Stimulated activated memory B cell treated with anti-CD40 and anti-IgM and Interleukin-4, amounts not matched to agents 10 μg/mL and 1 μg/mL and 100 μg/mL, for 72 hours (primary cell): ENCODE measurements at regions not wholly inside any gene's neighbourhood (a gene's known extent, or its start where the extent isn't known, plus 50 kb on each side); places are given as distances from the start of the nearest gene placed in this dataset.

Experiments
- ATAC-seq: fragments of 150-1000 bp; cut with Tn5 transposase; 2 replicates; pipeline ENCODE4 v1.10.0; 2021
- H3K27ac Mint-ChIP-seq: one replicate; pipeline ENCODE4 v1.8.0; 2022; ENCODE audit warnings: mild to moderate bottlenecking, mixed read lengths
- H3K27me3 Mint-ChIP-seq: one replicate; pipeline ENCODE4 v1.8.0; 2022; ENCODE audit warnings: mixed read lengths
- H3K36me3 Mint-ChIP-seq: one replicate; pipeline ENCODE4 v1.8.0; 2022; ENCODE audit warnings: mixed read lengths
- H3K4me1 Mint-ChIP-seq: one replicate; pipeline ENCODE4 v1.8.0; 2022; ENCODE audit warnings: mixed read lengths
- H3K4me3 Mint-ChIP-seq: one replicate; pipeline ENCODE4 v1.8.0; 2022; ENCODE audit warnings: mild to moderate bottlenecking, moderate library complexity, mixed read lengths
- H3K9me3 Mint-ChIP-seq: one replicate; pipeline ENCODE4 v1.8.0; 2022; ENCODE audit warnings: mixed read lengths

DNA sequence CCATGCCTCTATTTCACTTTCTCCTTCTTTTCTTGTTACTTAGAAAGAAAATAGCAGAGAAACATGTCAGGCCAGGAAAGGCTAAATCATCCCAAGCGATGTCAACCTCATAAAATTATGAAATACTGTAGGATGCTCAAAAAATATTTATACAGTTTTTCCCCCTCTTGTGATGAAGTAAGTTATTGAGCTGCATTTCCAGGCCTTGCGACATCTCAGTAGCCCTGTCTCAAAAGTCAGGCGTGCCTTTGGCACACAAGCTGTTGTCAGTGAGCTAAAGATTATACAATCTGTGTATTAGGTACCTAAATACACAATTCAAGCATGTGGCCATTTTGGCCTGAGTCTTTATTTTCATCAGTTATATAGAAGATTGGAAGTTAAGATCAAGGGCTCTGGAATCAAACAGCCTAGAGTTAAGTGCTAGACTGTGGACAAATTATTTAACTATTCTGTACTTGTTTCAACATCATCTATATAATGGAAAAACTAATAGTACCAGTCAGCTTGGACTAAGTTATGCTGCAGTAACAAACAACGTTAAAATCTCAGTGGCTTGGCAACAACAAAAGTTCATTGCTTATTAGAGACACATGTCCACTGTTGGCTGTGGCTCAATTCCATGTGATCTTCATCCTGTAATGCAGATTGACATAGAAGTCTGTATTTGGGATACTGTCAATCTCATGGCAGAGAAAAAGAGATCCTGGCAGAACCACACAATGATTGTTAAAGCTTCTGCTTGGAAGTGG lies 406.4 kb upstream of the PROK2 start:
- Mint-ChIP-seq H3K9me3 (no peaks in the 10 kb centered on the region), H3K27me3 (peaks cover 12% of the 10 kb centered on the region), H3K4me3 (no peak overlapping the region), H3K4me1 (peaks cover 8% of the 10 kb centered on the region), H3K27ac (no peak overlapping the region), H3K36me3 (no peaks in the 10 kb centered on the region)
- no peak for ATAC-seq

GRCh38 chr3:72190050-72190449 lies 405.1 kb upstream of the PROK2 start:
- peaks cover 12% of the 10 kb centered on the region for H3K27me3 Mint-ChIP-seq
- no peak overlapping the region for H3K4me3 Mint-ChIP-seq
- no peak for ATAC-seq
- H3K9me3 Mint-ChIP-seq, result no peaks in the 10 kb centered on the region
- no peak overlapping the region for H3K27ac Mint-ChIP-seq
- peaks cover 19% of the 10 kb centered on the region for H3K4me1 Mint-ChIP-seq
- H3K36me3 Mint-ChIP-seq, result no peaks in the 10 kb centered on the region

GRCh38 chr3:72189339-72189738 lies 404.4 kb upstream of the PROK2 start:
- peaks cover 20% of the 10 kb centered on the region for H3K27me3 Mint-ChIP-seq
- ATAC-seq, result no peak
- peaks cover 26% of the 10 kb centered on the region for H3K4me1 Mint-ChIP-seq
- H3K36me3 Mint-ChIP-seq, result peaks cover 5% of the 10 kb centered on the region
- no peak overlapping the region for H3K27ac Mint-ChIP-seq
- H3K4me3 Mint-ChIP-seq, result no peak overlapping the region
- no peaks in the 10 kb centered on the region for H3K9me3 Mint-ChIP-seq

DNA sequence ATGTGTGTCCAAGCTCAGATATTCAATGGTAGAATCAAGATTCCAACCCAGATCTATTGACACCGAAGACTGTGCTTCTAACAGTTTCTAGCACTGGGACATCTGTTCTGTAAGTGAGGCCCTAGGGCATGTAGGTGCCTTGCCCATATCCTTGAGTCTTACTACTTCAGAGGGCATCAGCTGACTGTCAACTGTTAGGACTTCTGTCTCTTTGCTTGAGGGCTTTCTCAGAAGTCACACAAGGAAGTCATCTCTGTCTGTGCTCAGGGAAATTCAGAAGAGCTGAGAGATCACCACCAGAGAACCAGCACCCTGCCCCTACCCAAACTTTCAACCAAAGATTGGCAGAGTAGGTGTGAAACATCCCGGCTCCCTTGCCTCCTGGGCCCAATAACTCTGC lies 403.6 kb upstream of the PROK2 start:
- peaks cover 26% of the 10 kb centered on the region for H3K4me1 Mint-ChIP-seq
- H3K9me3 Mint-ChIP-seq, result no peaks in the 10 kb centered on the region
- no peak for ATAC-seq
- peaks cover 5% of the 10 kb centered on the region for H3K36me3 Mint-ChIP-seq
- H3K27me3 Mint-ChIP-seq, result peaks cover 22% of the 10 kb centered on the region
- H3K4me3 Mint-ChIP-seq, result no peak overlapping the region
- no peak overlapping the region for H3K27ac Mint-ChIP-seq

DNA sequence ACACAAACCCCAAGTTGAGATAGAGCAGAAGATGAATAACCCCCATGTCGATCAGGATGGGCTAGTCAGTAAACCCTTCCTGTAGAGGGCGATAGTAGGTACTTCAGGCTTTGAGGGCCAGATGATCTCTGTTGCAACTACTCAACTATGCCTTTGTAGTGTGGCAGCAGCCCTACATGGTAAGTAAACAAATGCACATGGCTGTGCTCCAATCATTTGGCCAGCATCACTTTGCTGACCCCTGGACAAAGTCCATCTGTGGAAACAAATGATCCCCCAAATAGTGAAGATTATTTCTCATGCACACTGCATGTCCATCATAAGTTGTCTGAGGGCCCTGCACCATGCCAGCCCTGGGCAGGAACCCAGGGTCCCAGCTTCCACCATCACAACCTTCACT lies 402.2 kb upstream of the PROK2 start:
- Mint-ChIP-seq H3K4me1 (peaks cover 26% of the 10 kb centered on the region), H3K36me3 (peaks cover 5% of the 10 kb centered on the region), H3K9me3 (no peaks in the 10 kb centered on the region), H3K27me3 (peaks cover 23% of the 10 kb centered on the region), H3K4me3 (no peak overlapping the region), H3K27ac (no peak overlapping the region)
- ATAC-seq, result no peak

GRCh38 chr3:72186400-72186855 lies 401.5 kb upstream of the PROK2 start:
- peaks cover 26% of the 10 kb centered on the region for H3K4me1 Mint-ChIP-seq
- H3K27me3 Mint-ChIP-seq, result peaks cover 20% of the 10 kb centered on the region
- peaks cover 5% of the 10 kb centered on the region for H3K36me3 Mint-ChIP-seq
- ATAC-seq, result no peak
- H3K4me3 Mint-ChIP-seq, result no peak overlapping the region
- no peak overlapping the region for H3K27ac Mint-ChIP-seq
- no peaks in the 10 kb centered on the region for H3K9me3 Mint-ChIP-seq

- peak; percentile 66 for ATAC-seq
- peaks cover 26% of the 10 kb centered on the region for H3K4me1 Mint-ChIP-seq
Measured at GRCh38 chr3:72185549-72186399, 400.8 kb upstream of the PROK2 start.

GRCh38 chr3:72183489-72183888 lies 398.5 kb upstream of the PROK2 start:
- Mint-ChIP-seq H3K9me3 (no peaks in the 10 kb centered on the region), H3K36me3 (peaks cover 5% of the 10 kb centered on the region), H3K27ac (no peak overlapping the region), H3K27me3 (peaks cover 30% of the 10 kb centered on the region), H3K4me3 (no peak overlapping the region), H3K4me1 (peaks cover 26% of the 10 kb centered on the region)
- ATAC-seq, result no peak

More at GRCh38 chr3:72185549-72186399, 400.8 kb upstream of the PROK2 start:
- Mint-ChIP-seq H3K27ac (no peak overlapping the region), H3K36me3 (peaks cover 5% of the 10 kb centered on the region), H3K4me3 (no peak overlapping the region), H3K27me3 (peaks cover 20% of the 10 kb centered on the region), H3K9me3 (no peaks in the 10 kb centered on the region)

DNA sequence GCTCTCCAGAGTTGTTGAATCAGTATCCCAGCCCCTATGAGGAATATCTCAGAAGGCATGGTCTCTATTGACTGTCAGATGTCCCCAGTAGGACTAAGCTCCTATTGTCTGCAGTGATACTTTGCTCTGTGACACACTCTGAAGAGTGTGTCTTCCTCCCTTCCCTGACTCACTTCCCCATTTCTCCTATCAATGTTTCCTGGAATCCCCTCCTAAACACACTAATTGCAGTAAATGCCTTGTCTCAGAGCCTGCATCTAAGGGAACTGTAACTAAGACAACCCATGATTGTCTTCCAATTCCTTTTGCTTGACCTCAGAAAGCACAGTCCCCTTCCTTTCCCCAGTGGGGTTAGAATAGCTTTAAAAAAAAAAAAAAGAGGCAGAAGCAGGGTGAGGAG lies 397.3 kb upstream of the PROK2 start:
- Mint-ChIP-seq H3K9me3 (no peaks in the 10 kb centered on the region), H3K27ac (no peak overlapping the region), H3K4me1 (peaks cover 35% of the 10 kb centered on the region)

GRCh38 chr3:72181251-72181650 lies 396.3 kb upstream of the PROK2 start:
- no peak overlapping the region for H3K4me3 Mint-ChIP-seq
- H3K27ac Mint-ChIP-seq, result no peak overlapping the region
- peaks cover 35% of the 10 kb centered on the region for H3K4me1 Mint-ChIP-seq
- H3K9me3 Mint-ChIP-seq, result no peaks in the 10 kb centered on the region
- H3K27me3 Mint-ChIP-seq, result peaks cover 38% of the 10 kb centered on the region
- H3K36me3 Mint-ChIP-seq, result peaks cover 5% of the 10 kb centered on the region
- no peak for ATAC-seq

More for the DNA sequence above, 397.3 kb upstream of the PROK2 start:
- Mint-ChIP-seq H3K4me3 (no peak overlapping the region), H3K27me3 (peaks cover 30% of the 10 kb centered on the region), H3K36me3 (peaks cover 5% of the 10 kb centered on the region)
- no peak for ATAC-seq

- no peak for ATAC-seq
- H3K9me3 Mint-ChIP-seq, result peaks cover 4% of the 10 kb centered on the region
- no peak overlapping the region for H3K27ac Mint-ChIP-seq
- H3K27me3 Mint-ChIP-seq, result peaks cover 45% of the 10 kb centered on the region
- H3K4me3 Mint-ChIP-seq, result no peak overlapping the region
- peaks cover 5% of the 10 kb centered on the region for H3K36me3 Mint-ChIP-seq
- H3K4me1 Mint-ChIP-seq, result peaks cover 37% of the 10 kb centered on the region
Measured at GRCh38 chr3:72180405-72180804, 395.5 kb upstream of the PROK2 start.

- H3K4me1 Mint-ChIP-seq, result peaks cover 34% of the 10 kb centered on the region
- ATAC-seq, result no peak
- peaks cover 4% of the 10 kb centered on the region for H3K9me3 Mint-ChIP-seq
- peaks cover 49% of the 10 kb centered on the region for H3K27me3 Mint-ChIP-seq
- H3K4me3 Mint-ChIP-seq, result no peak overlapping the region
- no peaks in the 10 kb centered on the region for H3K36me3 Mint-ChIP-seq
- no peak overlapping the region for H3K27ac Mint-ChIP-seq
Measured at GRCh38 chr3:72179107-72179464, 394.1 kb upstream of the PROK2 start.

DNA sequence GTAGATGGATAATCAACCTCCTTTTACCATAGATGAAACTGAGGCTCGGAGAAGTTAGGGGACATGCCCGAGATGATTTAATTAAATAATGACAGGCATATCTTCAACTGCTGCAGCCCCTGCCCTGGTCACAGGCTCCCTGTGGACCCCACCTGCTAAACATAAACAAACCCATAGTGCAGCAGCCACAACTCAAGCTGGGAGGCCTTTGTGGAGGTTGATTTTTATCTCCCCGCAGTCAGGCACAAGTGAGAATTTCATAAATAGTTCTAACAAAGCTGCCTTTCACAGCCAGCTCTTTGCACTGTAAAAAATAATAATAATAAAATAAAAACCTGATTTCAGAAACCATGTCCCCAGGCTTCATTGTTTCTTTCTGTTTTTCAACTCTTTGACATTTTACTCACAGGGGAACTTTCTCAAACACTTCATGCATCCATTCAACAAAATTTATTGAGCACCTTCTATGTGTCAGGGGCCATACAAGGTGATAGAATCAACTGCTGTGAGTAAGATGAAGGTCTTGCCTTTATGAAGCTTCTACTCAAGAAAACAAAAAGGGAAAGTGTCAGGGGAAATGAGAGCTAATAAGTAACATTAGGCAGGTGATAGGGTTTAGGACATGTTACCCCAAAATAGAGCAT lies 393.6 kb upstream of the PROK2 start:
- no peak for ATAC-seq
- no peak overlapping the region for H3K4me3 Mint-ChIP-seq
- peaks cover 54% of the 10 kb centered on the region for H3K27me3 Mint-ChIP-seq
- H3K4me1 Mint-ChIP-seq, result peaks cover 34% of the 10 kb centered on the region
- no peaks in the 10 kb centered on the region for H3K36me3 Mint-ChIP-seq
- H3K27ac Mint-ChIP-seq, result no peak overlapping the region
- H3K9me3 Mint-ChIP-seq, result peaks cover 4% of the 10 kb centered on the region

DNA sequence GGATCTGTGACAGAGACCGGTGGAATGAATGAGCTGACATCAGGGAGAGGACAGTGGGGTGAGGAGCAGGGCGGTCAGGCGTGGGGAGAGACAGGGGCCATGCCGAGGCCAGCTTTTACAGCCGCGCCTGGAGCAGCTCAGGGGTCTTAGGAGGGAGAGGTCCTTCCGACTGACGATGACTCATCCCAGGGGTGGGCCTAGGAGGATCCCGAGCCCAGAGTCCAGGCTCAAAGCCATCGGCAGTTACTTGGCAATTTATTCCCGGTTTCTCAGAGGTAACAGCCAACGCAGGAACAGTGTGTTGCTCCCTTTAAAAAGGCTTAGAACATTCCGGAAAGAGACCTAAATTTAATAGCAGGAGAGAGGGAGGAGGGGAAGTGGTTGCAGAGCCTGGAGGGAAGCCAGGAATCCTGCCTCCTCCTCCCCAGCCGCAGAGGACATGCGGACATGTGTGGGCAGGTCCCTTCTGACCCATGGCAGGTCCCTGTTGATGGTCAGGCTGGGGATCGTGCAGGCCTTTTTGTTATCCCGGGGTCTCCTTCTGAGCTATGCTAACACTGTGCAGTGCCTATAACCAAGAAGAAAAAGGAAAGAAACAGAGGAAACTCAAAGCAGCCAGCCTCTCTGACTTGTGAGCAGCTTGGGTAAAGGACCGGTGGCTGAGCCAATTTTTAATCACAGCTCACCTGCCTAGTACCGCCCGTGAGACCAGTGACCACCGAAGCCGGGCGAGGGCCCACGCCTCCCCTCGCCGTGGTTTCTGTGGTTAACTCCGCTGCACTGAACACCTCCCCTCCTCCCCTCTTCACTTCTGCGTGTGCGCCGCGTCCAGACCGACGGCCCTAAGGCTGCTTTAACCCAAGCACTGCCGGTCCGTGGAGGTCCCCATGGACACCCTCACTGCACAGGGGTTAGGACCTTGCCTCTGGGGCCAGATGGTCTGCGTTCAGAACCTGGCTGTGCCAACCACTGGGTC lies 392.4 kb upstream of the PROK2 start:
- H3K9me3 Mint-ChIP-seq, result peaks cover 4% of the 10 kb centered on the region
- H3K36me3 Mint-ChIP-seq, result no peaks in the 10 kb centered on the region
- peaks cover 34% of the 10 kb centered on the region for H3K4me1 Mint-ChIP-seq
- ATAC-seq, result peak; percentile 32
- H3K27ac Mint-ChIP-seq, result peak overlapping the region; percentile 85
- peak overlapping the region; percentile 78 for H3K4me3 Mint-ChIP-seq
- peaks cover 60% of the 10 kb centered on the region for H3K27me3 Mint-ChIP-seq
